ENCODE measurements at regions not wholly inside any gene's neighbourhood (a gene's known extent, or its start where the extent isn't known, plus 50 kb on each side); places are given as distances from the start of the nearest gene placed in this dataset.

DNA sequence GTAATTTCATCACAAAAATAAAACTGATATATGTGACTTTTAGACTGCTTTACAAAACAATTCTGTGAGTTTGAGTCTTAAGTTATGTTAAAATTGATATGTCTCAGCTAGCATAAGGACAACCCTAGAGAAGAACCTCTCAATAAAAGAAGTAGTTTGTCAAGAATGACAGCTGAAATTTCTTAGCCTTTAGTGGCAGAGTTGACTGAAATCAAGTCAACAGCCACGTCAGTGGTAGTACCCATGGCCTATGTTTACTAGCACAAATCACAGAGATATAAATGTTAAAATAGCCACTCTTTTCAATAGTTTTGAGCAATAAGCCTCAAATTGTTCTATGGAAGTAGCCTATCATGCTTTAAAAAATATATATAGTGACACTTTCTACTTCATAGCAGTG lies 138.9 kb upstream of the FERD3L start:
- TF ChIP-seq, protein P1, sequence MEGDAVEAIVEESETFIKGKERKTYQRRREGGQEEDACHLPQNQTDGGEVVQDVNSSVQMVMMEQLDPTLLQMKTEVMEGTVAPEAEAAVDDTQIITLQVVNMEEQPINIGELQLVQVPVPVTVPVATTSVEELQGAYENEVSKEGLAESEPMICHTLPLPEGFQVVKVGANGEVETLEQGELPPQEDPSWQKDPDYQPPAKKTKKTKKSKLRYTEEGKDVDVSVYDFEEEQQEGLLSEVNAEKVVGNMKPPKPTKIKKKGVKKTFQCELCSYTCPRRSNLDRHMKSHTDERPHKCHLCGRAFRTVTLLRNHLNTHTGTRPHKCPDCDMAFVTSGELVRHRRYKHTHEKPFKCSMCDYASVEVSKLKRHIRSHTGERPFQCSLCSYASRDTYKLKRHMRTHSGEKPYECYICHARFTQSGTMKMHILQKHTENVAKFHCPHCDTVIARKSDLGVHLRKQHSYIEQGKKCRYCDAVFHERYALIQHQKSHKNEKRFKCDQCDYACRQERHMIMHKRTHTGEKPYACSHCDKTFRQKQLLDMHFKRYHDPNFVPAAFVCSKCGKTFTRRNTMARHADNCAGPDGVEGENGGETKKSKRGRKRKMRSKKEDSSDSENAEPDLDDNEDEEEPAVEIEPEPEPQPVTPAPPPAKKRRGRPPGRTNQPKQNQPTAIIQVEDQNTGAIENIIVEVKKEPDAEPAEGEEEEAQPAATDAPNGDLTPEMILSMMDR (IDR thresholded peaks at IDR 0.05) = no peak
- no peak for TF ChIP-seq EZH2 (IDR thresholded peaks at IDR 0.05; ENCODE audit: borderline replicate concordance, insufficient read depth, low read depth, low read length, poor library complexity, severe bottlenecking)

Data from B cell (primary cell).